Stomach (tissue), 4 donors: ENCODE measurements at regions not wholly inside any gene's neighbourhood (a gene's known extent, or its start where the extent isn't known, plus 50 kb on each side); places are given as distances from the start of the nearest gene placed in this dataset.

Experiments used
- EP300 ChIP-seq: sonication (generic); formaldehyde crosslinking; IDR thresholded peaks from one replicate; pipeline ENCODE4 v1.6.1; 2017; ENCODE audit warnings: antibody characterized with exemption
- POLR2A ChIP-seq, 4 donors: fragments of 450-650 bp; IDR thresholded peaks; one replicate each; pipeline ENCODE4 v1.6.1; 2016; ENCODE audit warnings: antibody characterized with exemption in 4 of 4, control low read depth in 2 of 4, mild to moderate bottlenecking in 1 of 4, moderate library complexity in 1 of 4
- POLR2AphosphoS5 ChIP-seq, 3 donors: sonication (generic); formaldehyde crosslinking; IDR thresholded peaks; one replicate each; pipeline ENCODE4 v1.6.1; 2016; ENCODE audit warnings: antibody characterized with exemption in 3 of 3
- TF ChIP-seq, protein P1 (sequence below), 7 experiments: fragments of 450-650 bp in 4 of 7; fragments of 200-600 bp in 3 of 7; sonication (generic) in 3 of 7; IDR thresholded peaks; one replicate each; pipeline ENCODE4 v1.5.1; 2016 to 2019; ENCODE audit warnings: antibody characterized with exemption in 7 of 7, control low read depth in 2 of 7, mild to moderate bottlenecking in 1 of 7

- TF ChIP-seq, protein P1, sequence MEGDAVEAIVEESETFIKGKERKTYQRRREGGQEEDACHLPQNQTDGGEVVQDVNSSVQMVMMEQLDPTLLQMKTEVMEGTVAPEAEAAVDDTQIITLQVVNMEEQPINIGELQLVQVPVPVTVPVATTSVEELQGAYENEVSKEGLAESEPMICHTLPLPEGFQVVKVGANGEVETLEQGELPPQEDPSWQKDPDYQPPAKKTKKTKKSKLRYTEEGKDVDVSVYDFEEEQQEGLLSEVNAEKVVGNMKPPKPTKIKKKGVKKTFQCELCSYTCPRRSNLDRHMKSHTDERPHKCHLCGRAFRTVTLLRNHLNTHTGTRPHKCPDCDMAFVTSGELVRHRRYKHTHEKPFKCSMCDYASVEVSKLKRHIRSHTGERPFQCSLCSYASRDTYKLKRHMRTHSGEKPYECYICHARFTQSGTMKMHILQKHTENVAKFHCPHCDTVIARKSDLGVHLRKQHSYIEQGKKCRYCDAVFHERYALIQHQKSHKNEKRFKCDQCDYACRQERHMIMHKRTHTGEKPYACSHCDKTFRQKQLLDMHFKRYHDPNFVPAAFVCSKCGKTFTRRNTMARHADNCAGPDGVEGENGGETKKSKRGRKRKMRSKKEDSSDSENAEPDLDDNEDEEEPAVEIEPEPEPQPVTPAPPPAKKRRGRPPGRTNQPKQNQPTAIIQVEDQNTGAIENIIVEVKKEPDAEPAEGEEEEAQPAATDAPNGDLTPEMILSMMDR (IDR thresholded peaks at IDR 0.05), result no peak
- no peak for TF ChIP-seq POLR2A (IDR thresholded peaks at IDR 0.05)
- TF ChIP-seq POLR2AphosphoS5 (IDR thresholded peaks at IDR 0.05), result no peak
- no peak for TF ChIP-seq EP300
Measured at GRCh38 chr1:58041621-58042020, 504.9 kb downstream of the OMA1 start.
